ENCODE measurements at regions not wholly inside any gene's neighbourhood (a gene's known extent, or its start where the extent isn't known, plus 50 kb on each side); places are given as distances from the start of the nearest gene placed in this dataset.

GRCh38 chr14:87816416-87816815 lies 176.6 kb downstream of the GALC start:
- Histone ChIP-seq H3K4me2 (ENCODE audit: insufficient read depth, low read length) (no peak overlapping the region), H3K36me3 (ENCODE audit: control insufficient read depth in 2 of 2, extremely low read depth in 1 of 2, insufficient read depth in 2 of 2, low read length in 2 of 2) (no peaks in the 10 kb centered on the region), H3K9me1 (replicated peaks; ENCODE audit: control insufficient read depth, extremely low read depth, insufficient read depth, low read length) (no peaks in the 10 kb centered on the region), H2AFZ (ENCODE audit: low read depth, low read length) (no peak overlapping the region), H3K4me1 (ENCODE audit: control insufficient read depth, extremely low read depth, insufficient read depth, low read length) (no peaks in the 10 kb centered on the region), H3K27ac (ENCODE audit: insufficient read depth, low read depth, low read length) (no peak overlapping the region), H3K4me3 (replicated peaks in 1 of 3; ENCODE audit: insufficient read depth in 1 of 3, low read depth in 1 of 3, low read length in 3 of 3) (no peak overlapping the region), H4K20me1 (replicated peaks; ENCODE audit: control insufficient read depth, extremely low read depth, insufficient read depth, low read length) (no peaks in the 10 kb centered on the region), H3K9me3 (replicated peaks; ENCODE audit: control insufficient read depth, insufficient read depth, low read length) (no peaks in the 10 kb centered on the region), H3K79me2 (ENCODE audit: control insufficient read depth, insufficient read depth, low read length) (no peaks in the 10 kb centered on the region), H3K27me3 (ENCODE audit: control insufficient read depth in 2 of 2, insufficient read depth in 2 of 2, low read length in 2 of 2) (no peaks in the 10 kb centered on the region), H3K9ac (replicated peaks; ENCODE audit: extremely low read depth, insufficient read depth, low read length) (no peak overlapping the region)
- ChIA-PET CTCF (no interaction called here), POLR2A (no interaction called here)
- dilution Hi-C loops (cut with MboI; ENCODE audit: extremely low pct_ligation_motif_present, low sequenced_read_pairs) (no loop called here), intact Hi-C loops (cut with micrococcal nuclease) (no loop called here)
- no TSS peak for BruUV-seq (replicated peaks)
- DNase-seq (ENCODE audit: low read depth, low spot score) (no peak), FAIRE-seq (no peak)
- TF ChIP-seq, protein P1, sequence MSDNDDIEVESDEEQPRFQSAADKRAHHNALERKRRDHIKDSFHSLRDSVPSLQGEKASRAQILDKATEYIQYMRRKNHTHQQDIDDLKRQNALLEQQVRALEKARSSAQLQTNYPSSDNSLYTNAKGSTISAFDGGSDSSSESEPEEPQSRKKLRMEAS (IDR thresholded peaks at IDR 0.05; ENCODE audit: insufficient read depth, insufficient read length) = no peak
- no peak for TF ChIP-seq MYC (IDR thresholded peaks at IDR 0.05; ENCODE audit: low read depth, low read length)
- no peak for TF ChIP-seq EZH2 (IDR thresholded peaks at IDR 0.05; ENCODE audit: borderline replicate concordance, low read depth, low read length, severe bottlenecking)
- TF ChIP-seq POLR2A (IDR thresholded peaks at IDR 0.05; ENCODE audit: low read depth, low read length) = no peak

GRCh38 chr14:87815121-87815520 lies 177.9 kb downstream of the GALC start:
- Histone ChIP-seq H2AFZ (ENCODE audit: low read depth, low read length) (no peak overlapping the region), H3K4me3 (replicated peaks in 1 of 3; ENCODE audit: insufficient read depth in 1 of 3, low read depth in 1 of 3, low read length in 3 of 3) (no peak overlapping the region), H3K9ac (replicated peaks; ENCODE audit: extremely low read depth, insufficient read depth, low read length) (no peak overlapping the region), H3K27ac (ENCODE audit: insufficient read depth, low read depth, low read length) (no peak overlapping the region), H3K4me2 (ENCODE audit: insufficient read depth, low read length) (no peak overlapping the region), H3K9me3 (replicated peaks; ENCODE audit: control insufficient read depth, insufficient read depth, low read length) (no peaks in the 10 kb centered on the region), H4K20me1 (replicated peaks; ENCODE audit: control insufficient read depth, extremely low read depth, insufficient read depth, low read length) (no peaks in the 10 kb centered on the region), H3K79me2 (ENCODE audit: control insufficient read depth, insufficient read depth, low read length) (no peaks in the 10 kb centered on the region), H3K36me3 (ENCODE audit: control insufficient read depth in 2 of 2, extremely low read depth in 1 of 2, insufficient read depth in 2 of 2, low read length in 2 of 2) (no peaks in the 10 kb centered on the region), H3K9me1 (replicated peaks; ENCODE audit: control insufficient read depth, extremely low read depth, insufficient read depth, low read length) (no peaks in the 10 kb centered on the region), H3K4me1 (ENCODE audit: control insufficient read depth, extremely low read depth, insufficient read depth, low read length) (no peaks in the 10 kb centered on the region), H3K27me3 (ENCODE audit: control insufficient read depth in 2 of 2, insufficient read depth in 2 of 2, low read length in 2 of 2) (no peaks in the 10 kb centered on the region)
- dilution Hi-C loops (cut with MboI; ENCODE audit: extremely low pct_ligation_motif_present, low sequenced_read_pairs) (no loop called here), intact Hi-C loops (cut with micrococcal nuclease) (no loop called here)
- ChIA-PET CTCF (no interaction called here), POLR2A (no interaction called here)
- TF ChIP-seq POLR2A (IDR thresholded peaks at IDR 0.05; ENCODE audit: low read depth, low read length) = no peak
- TF ChIP-seq EZH2 (IDR thresholded peaks at IDR 0.05; ENCODE audit: borderline replicate concordance, low read depth, low read length, severe bottlenecking) = no peak
- TF ChIP-seq, protein P1 (IDR thresholded peaks at IDR 0.05; ENCODE audit: insufficient read depth, insufficient read length) = no peak
- TF ChIP-seq JUN (IDR thresholded peaks at IDR 0.05; ENCODE audit: borderline replicate concordance, insufficient read depth, insufficient read length, low read depth) = no peak
- BruUV-seq (replicated peaks) = no TSS peak
- FAIRE-seq = no peak
- DNase-seq (ENCODE audit: low read depth, low spot score) = no peak
